ENCODE measurements at regions not wholly inside any gene's neighbourhood (a gene's known extent, or its start where the extent isn't known, plus 50 kb on each side); places are given as distances from the start of the nearest gene placed in this dataset.

- no peak for TF ChIP-seq POLR2A (IDR thresholded peaks at IDR 0.05)
- peak in 1 of 6 experiments; percentile 9 for TF ChIP-seq CTCF (IDR thresholded peaks at IDR 0.05)
Measured at GRCh38 chr17:72529386-72529785, 408.6 kb downstream of the SOX9 start.

Measured in Peyer's patch (tissue), 4 donors.